MM.1S (cell line): ENCODE measurements at regions not wholly inside any gene's neighbourhood (a gene's known extent, or its start where the extent isn't known, plus 50 kb on each side); places are given as distances from the start of the nearest gene placed in this dataset.

Source experiments
- DNase-seq: peaks from one replicate; pipeline ENCODE4 v3.0.0-alpha.2; 2015
- H2AFZ ChIP-seq: fragments of 300-600 bp; sonication (generic); 2 replicates; pipeline ENCODE4 v1.6.0; 2016; ENCODE audit warnings: antibody characterized with exemption, low read length
- H3F3A ChIP-seq: fragments of 300-600 bp; sonication (generic); 2 replicates; pipeline ENCODE4 v1.6.1; 2016; ENCODE audit warnings: mild to moderate bottlenecking, antibody characterized with exemption, low read length, moderate library complexity, mixed read lengths; ENCODE audit not compliant: insufficient read depth
- H3K27ac ChIP-seq: fragments of 300-600 bp; sonication (generic); 2 replicates; pipeline ENCODE4 v1.5.1; 2016; ENCODE audit warnings: mild to moderate bottlenecking, low read length
- H3K27me3 ChIP-seq: fragments of 300-600 bp; sonication (generic); replicated peaks from 2 replicates; pipeline ENCODE4 v1.6.0; 2016; ENCODE audit warnings: low read length; ENCODE audit not compliant: insufficient read depth
- H3K36me3 ChIP-seq: fragments of 300-600 bp; sonication (generic); replicated peaks from 2 replicates; pipeline ENCODE4 v1.6.1; 2016; ENCODE audit warnings: mild to moderate bottlenecking, low read length, mixed read lengths; ENCODE audit not compliant: insufficient read depth
- H3K4me1 ChIP-seq: fragments of 300-600 bp; sonication (generic); 2 replicates; pipeline ENCODE4 v1.6.1; 2016; ENCODE audit warnings: low read length, mixed read lengths
- H3K4me2 ChIP-seq: fragments of 300-600 bp; sonication (generic); 2 replicates; pipeline ENCODE4 v1.6.0; 2016; ENCODE audit warnings: low read depth, low read length
- H3K4me3 ChIP-seq: fragments of 300-600 bp; sonication (generic); 2 replicates; pipeline ENCODE4 v1.5.1; 2016; ENCODE audit warnings: low read length, mixed read lengths
- H3K79me2 ChIP-seq: fragments of 300-600 bp; sonication (generic); 2 replicates; pipeline ENCODE4 v1.6.1; 2016; ENCODE audit warnings: mixed run types, low read length, mixed read lengths
- H3K9ac ChIP-seq: fragments of 300-600 bp; sonication (generic); 2 replicates; pipeline ENCODE4 v1.6.1; 2016; ENCODE audit warnings: low read length, mixed read lengths
- H3K9me2 ChIP-seq: fragments of 300-600 bp; sonication (generic); replicated peaks from 2 replicates; pipeline ENCODE4 v1.6.1; 2016; ENCODE audit warnings: mild to moderate bottlenecking, low read length, mixed read lengths; ENCODE audit not compliant: insufficient read depth
- H3K9me3 ChIP-seq: fragments of 300-600 bp; sonication (generic); replicated peaks from 2 replicates; pipeline ENCODE4 v1.6.1; 2016; ENCODE audit warnings: mild to moderate bottlenecking, low read length, mixed read lengths; ENCODE audit not compliant: insufficient read depth
- H4K20me1 ChIP-seq: fragments of 300-600 bp; sonication (generic); 2 replicates; pipeline ENCODE4 v1.6.1; 2016; ENCODE audit warnings: mild to moderate bottlenecking, low read length, moderate library complexity, mixed read lengths; ENCODE audit not compliant: insufficient read depth
- EZH2 ChIP-seq: fragments of 300-600 bp; sonication (generic); optimal IDR thresholded peaks from 2 replicates; pipeline ENCODE3; 2017; ENCODE audit warnings: low read depth, mild to moderate bottlenecking, antibody characterized with exemption, low read length, mixed read lengths
- EZH2phosphoT487 ChIP-seq: fragments of 300-600 bp; sonication (generic); IDR thresholded peaks from 2 replicates; pipeline ENCODE4 v1.6.1; 2018; ENCODE audit warnings: antibody characterized with exemption, low read length
- TF ChIP-seq, protein P1 (sequence below): fragments of 300-600 bp; sonication (generic); IDR thresholded peaks from 2 replicates; pipeline ENCODE4 v1.5.1; 2016; ENCODE audit warnings: antibody characterized with exemption, low read length, mixed read lengths

DNA sequence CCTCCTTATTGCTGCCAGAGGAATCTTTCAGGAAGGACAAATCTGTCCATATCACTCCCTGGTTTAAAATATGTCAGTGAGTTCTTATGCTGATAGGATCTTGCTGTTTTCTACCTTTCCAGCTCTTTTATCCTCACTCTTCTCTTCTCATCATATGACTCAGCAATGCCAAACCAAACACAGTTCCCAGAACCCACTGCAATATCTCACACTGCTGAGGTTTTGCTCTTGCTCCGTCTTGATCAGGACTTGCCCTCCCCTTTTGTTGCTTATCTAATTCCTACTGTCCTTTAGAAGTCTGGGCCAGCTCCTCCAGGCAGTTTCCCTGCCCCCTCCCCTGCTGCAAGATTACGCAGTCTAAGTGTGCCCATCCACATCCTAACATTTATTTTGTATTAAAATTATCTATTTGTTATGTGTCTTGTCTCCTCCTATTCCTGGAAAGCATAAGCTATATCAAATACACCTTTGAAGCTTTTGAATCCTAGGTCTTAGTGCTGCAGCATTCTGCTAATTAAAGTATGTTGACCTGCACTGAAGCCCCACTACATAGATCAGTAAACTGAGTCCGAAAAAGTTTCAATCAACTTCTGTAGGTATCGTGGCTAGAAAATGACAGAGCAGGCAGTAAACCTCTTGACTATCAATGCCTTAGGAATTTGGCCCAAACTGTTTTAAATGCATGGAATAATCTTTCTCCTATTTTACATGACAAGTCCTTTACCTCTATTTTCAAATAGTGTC, 119.2 kb upstream of the C11orf87 start:
- H3K4me2 ChIP-seq: no peak overlapping the region
- no peaks in the 10 kb centered on the region for H4K20me1 ChIP-seq
- no peaks in the 10 kb centered on the region for H3K79me2 ChIP-seq
- DNase-seq: no peak
- TF ChIP-seq, protein P1, sequence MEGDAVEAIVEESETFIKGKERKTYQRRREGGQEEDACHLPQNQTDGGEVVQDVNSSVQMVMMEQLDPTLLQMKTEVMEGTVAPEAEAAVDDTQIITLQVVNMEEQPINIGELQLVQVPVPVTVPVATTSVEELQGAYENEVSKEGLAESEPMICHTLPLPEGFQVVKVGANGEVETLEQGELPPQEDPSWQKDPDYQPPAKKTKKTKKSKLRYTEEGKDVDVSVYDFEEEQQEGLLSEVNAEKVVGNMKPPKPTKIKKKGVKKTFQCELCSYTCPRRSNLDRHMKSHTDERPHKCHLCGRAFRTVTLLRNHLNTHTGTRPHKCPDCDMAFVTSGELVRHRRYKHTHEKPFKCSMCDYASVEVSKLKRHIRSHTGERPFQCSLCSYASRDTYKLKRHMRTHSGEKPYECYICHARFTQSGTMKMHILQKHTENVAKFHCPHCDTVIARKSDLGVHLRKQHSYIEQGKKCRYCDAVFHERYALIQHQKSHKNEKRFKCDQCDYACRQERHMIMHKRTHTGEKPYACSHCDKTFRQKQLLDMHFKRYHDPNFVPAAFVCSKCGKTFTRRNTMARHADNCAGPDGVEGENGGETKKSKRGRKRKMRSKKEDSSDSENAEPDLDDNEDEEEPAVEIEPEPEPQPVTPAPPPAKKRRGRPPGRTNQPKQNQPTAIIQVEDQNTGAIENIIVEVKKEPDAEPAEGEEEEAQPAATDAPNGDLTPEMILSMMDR: no peak
- TF ChIP-seq EZH2 (no peak), EZH2phosphoT487 (no peak)
- no peaks in the 10 kb centered on the region for H3K36me3 ChIP-seq
- no peaks in the 10 kb centered on the region for H3F3A ChIP-seq
- no peaks in the 10 kb centered on the region for H3K4me1 ChIP-seq
- no peaks in the 10 kb centered on the region for H3K9me2 ChIP-seq
- H3K4me3 ChIP-seq: no peak overlapping the region
- no peaks in the 10 kb centered on the region for H3K9me3 ChIP-seq
- no peak overlapping the region for H3K9ac ChIP-seq
- no peaks in the 10 kb centered on the region for H3K27me3 ChIP-seq
- H2AFZ ChIP-seq: no peak overlapping the region
- no peak overlapping the region for H3K27ac ChIP-seq

DNA sequence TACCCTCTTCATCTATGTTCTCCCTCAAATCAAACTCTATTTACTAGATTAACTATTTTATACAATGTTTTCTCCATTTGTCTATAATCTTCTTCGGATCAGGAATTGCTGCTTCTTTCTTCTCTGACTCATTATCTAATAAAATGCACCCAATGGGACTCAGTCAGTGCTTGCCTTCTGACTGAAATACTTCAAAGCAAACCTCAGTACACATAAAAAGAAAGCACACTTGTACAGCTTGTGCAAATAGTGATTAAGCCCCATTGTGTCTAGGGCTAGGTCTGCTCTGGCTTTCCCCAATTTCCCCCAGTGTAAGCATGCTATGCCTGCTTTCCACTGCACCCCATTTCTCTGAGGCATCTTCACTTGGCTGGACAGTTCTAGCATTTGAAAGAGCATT, 118.6 kb upstream of the C11orf87 start:
- Histone ChIP-seq H3K9ac (no peak overlapping the region), H3K36me3 (no peaks in the 10 kb centered on the region), H2AFZ (no peak overlapping the region), H3K9me3 (no peaks in the 10 kb centered on the region), H3K4me3 (no peak overlapping the region), H3K4me1 (no peaks in the 10 kb centered on the region), H4K20me1 (no peaks in the 10 kb centered on the region), H3F3A (no peaks in the 10 kb centered on the region), H3K4me2 (no peak overlapping the region), H3K27ac (no peak overlapping the region), H3K27me3 (no peaks in the 10 kb centered on the region), H3K9me2 (no peaks in the 10 kb centered on the region), H3K79me2 (no peaks in the 10 kb centered on the region)
- TF ChIP-seq EZH2phosphoT487: no peak
- TF ChIP-seq, protein P1: no peak
- no peak for TF ChIP-seq EZH2
- no peak for DNase-seq

GRCh38 chr11:109304159-109304558, 117.8 kb upstream of the C11orf87 start:
- no peak for DNase-seq
- Histone ChIP-seq H4K20me1 (no peaks in the 10 kb centered on the region), H3K9me2 (no peaks in the 10 kb centered on the region), H3K9me3 (no peaks in the 10 kb centered on the region), H3K4me2 (no peak overlapping the region), H3K4me3 (no peak overlapping the region), H3K27ac (no peak overlapping the region), H3K36me3 (no peaks in the 10 kb centered on the region), H3K27me3 (no peaks in the 10 kb centered on the region), H3K9ac (no peak overlapping the region), H3K79me2 (no peaks in the 10 kb centered on the region), H3F3A (no peaks in the 10 kb centered on the region), H2AFZ (no peak overlapping the region), H3K4me1 (no peaks in the 10 kb centered on the region)
- TF ChIP-seq, protein P1: no peak
- TF ChIP-seq EZH2 (no peak), EZH2phosphoT487 (no peak)
